Pancreas (tissue), 10 donors: ENCODE measurements at regions not wholly inside any gene's neighbourhood (a gene's known extent, or its start where the extent isn't known, plus 50 kb on each side); places are given as distances from the start of the nearest gene placed in this dataset.

Experiments used
- ATAC-seq, 4 donors: fragments of 200-7000 bp; cut with Tn5 transposase; one replicate each; pipeline versions ENCODE4 v1.8.0 to v1.9.1; 2020; ENCODE audit warnings: mild to moderate bottlenecking in 4 of 4, moderate library complexity in 4 of 4
- DNase-seq, 6 donors: peaks; one replicate each; pipeline ENCODE4 v3.0.0-alpha.2; 2020
- FAIRE-seq: peaks from 2 replicates; lab custom pipeline; 2012; peaks lifted over from hg19 to GRCh38; lab: Jason Lieb, UNC
- H3K27ac ChIP-seq, 4 donors: fragments of 200-600 bp; sonication (generic); 1 replicate in 3 of 4; 2 replicates in 1 of 4; pipeline versions ENCODE4 v1.5.0 to v1.8.0; 2020
- H3K27me3 ChIP-seq, 4 donors: fragments of 200-600 bp; one replicate each; pipeline ENCODE4 v1.8.0; 2021
- H3K36me3 ChIP-seq, 3 donors: fragments of 200-600 bp; sonication (generic) in 1 of 3; one replicate each; pipeline versions ENCODE4 v1.5.0 to v1.8.0; 2020 to 2021
- H3K4me1 ChIP-seq, 3 donors: fragments of 200-600 bp; one replicate each; pipeline ENCODE4 v1.8.0; 2021
- H3K4me3 ChIP-seq, 4 donors: fragments of 200-600 bp; sonication (generic) in 2 of 4; one replicate each; pipeline versions ENCODE4 v1.5.0 to v1.8.0; 2020 to 2021
- H3K9me3 ChIP-seq, 4 donors: fragments of 200-600 bp; one replicate each; pipeline ENCODE4 v1.8.0; 2021
- WGBS, 2 donors: extraction: QIAGEN DNeasy Blood & Tissue Kit; methylation state at CpG; one replicate each; pipeline ENCODE4 v1.1.7; 2013; 5-methylcytosine and 5-hydroxymethylcytosine counted together
- intact Hi-C, 3 donors: fragments of 100-400 bp; cut with DNase I; formaldehyde crosslinking; loops; one replicate each; pipeline versions ENCODE4 v1.11.1 to v1.14.2; 2022
- TF ChIP-seq, protein P1 (sequence below), 4 donors: fragments of 200-600 bp; sonication (generic) in 3 of 4; IDR thresholded peaks; one replicate each; pipeline versions ENCODE4 v1.5.0 to v1.8.0; 2021; ENCODE audit warnings: antibody characterized with exemption in 4 of 4
- donor health status: healthy with polysubstance abuse.
- donor health status: DM: no; HTN: no; CAD: no; lungs with moderate emphysema.
- donor health status: DM: no; HTN: no; CAD: no.
- donor health status: control.
- donor health status: control.
- donor health status: Bipolar disorder and iron deficiency.
- donor health status: DM: yes; HTN: yes; CAD: no.
- donor health status: DM: no; HTN: no; CAD: no.
- donor health status: DM: no; HTN: no; CAD: no.
- donor health status: DM: yes; HTN: yes; CAD: no.

DNA sequence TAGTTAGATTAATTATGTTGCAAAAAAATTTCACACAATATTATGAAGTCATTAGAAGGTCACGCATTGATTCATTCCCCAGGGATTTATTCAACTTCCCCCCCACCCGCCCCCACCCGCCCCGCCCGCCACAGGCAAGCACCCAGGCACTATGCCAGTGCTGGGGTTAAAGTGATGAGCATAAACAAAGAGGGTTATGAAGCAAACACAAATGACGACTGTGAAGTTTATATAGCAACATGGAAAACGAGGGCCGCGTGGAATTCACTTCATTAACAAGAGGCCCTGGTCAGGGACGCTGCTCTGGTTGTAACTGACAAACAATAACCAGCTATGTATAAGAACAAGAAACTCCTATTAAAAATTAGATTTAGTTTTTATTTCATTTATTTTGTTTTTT is 656.5 kb upstream of the COBL start:
- FAIRE-seq, result no peak

DNA sequence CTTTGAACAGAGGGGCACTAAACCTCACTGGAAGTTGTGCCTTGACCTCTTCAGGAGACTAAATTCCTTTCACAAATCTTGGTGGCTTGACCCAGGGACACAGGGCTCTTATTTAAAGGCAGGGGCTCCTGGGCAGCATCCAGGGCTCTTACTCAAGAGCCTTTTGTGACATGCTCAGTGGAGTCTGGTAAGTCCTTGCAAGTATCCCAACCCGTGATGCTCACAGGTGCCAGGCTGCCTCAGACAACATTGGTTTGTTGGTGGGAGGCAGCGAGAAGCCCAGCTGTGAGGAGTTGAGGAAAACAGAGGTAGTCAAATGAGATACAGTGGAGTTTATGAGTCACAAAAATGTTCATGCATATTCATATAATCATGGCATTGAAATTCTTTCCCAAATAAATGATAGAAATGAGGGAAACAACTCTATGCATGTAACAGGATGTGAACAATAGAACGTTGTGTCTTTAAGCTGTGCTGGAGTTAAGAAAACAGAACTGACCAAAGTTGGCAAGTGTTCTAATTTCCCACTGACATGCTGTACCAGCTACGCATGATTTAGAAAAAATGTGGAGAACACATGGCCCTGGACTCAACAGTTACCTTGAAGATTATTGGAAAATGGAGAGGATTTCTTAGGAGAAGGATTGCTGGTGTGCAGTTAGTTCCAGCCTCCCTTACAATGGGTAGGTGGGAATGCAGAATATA is 654.5 kb upstream of the COBL start:
- TF ChIP-seq, protein P1, sequence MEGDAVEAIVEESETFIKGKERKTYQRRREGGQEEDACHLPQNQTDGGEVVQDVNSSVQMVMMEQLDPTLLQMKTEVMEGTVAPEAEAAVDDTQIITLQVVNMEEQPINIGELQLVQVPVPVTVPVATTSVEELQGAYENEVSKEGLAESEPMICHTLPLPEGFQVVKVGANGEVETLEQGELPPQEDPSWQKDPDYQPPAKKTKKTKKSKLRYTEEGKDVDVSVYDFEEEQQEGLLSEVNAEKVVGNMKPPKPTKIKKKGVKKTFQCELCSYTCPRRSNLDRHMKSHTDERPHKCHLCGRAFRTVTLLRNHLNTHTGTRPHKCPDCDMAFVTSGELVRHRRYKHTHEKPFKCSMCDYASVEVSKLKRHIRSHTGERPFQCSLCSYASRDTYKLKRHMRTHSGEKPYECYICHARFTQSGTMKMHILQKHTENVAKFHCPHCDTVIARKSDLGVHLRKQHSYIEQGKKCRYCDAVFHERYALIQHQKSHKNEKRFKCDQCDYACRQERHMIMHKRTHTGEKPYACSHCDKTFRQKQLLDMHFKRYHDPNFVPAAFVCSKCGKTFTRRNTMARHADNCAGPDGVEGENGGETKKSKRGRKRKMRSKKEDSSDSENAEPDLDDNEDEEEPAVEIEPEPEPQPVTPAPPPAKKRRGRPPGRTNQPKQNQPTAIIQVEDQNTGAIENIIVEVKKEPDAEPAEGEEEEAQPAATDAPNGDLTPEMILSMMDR (IDR thresholded peaks at IDR 0.05), result no peak
- H3K36me3 ChIP-seq, result no peaks in the 10 kb centered on the region
- H3K4me3 ChIP-seq, result no peak overlapping the region
- WGBS, 2 donors, result 42 to 54% methylated on average over 4 of the region's 4 CpGs
- FAIRE-seq (no peak), DNase-seq (no peak), ATAC-seq (no peak)
- no peak overlapping the region for H3K27ac ChIP-seq
- H3K27me3 ChIP-seq, result no peaks in the 10 kb centered on the region
- H3K4me1 ChIP-seq, result no peaks in the 10 kb centered on the region
- no peaks in the 10 kb centered on the region for H3K9me3 ChIP-seq
- intact Hi-C loops, result no loop called here

More for the DNA sequence above, 656.5 kb upstream of the COBL start:
- ATAC-seq (no peak), DNase-seq (no peak)
- TF ChIP-seq, protein P1 (IDR thresholded peaks at IDR 0.05), result no peak
- no peaks in the 10 kb centered on the region for H3K36me3 ChIP-seq
- 73 to 78% methylated on average over 10 of the region's 10 CpGs for WGBS, 2 donors
- H3K4me3 ChIP-seq, result no peak overlapping the region
- intact Hi-C loops, result no loop called here
- H3K4me1 ChIP-seq, result no peaks in the 10 kb centered on the region
- no peaks in the 10 kb centered on the region for H3K27me3 ChIP-seq
- H3K9me3 ChIP-seq, result no peaks in the 10 kb centered on the region
- no peak overlapping the region for H3K27ac ChIP-seq

DNA sequence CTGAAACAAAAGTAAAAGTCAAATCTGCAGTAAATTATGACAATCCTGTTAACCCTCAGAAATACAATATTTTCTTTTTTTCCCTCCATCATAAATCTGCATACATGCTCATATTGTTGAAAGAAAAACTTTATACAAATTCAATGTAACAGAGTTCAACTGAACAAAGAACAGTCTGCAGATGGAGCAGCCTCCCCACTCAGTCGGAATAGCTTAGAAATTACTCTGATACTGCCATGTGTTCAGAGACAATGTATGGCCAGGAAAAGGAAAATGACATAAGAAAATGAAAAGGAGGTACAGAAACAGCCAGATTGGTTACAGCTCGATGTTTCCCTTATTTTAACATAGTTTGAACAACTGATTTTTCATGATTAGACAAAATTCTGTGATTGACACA is 651.9 kb upstream of the COBL start:
- TF ChIP-seq, protein P1 (IDR thresholded peaks at IDR 0.05), result no peak
- 42 to 47% methylated on average over 2 of the region's 2 CpGs for WGBS, 2 donors
- Histone ChIP-seq H3K36me3 (no peaks in the 10 kb centered on the region), H3K27ac (no peak overlapping the region), H3K4me1 (no peaks in the 10 kb centered on the region), H3K9me3 (no peaks in the 10 kb centered on the region), H3K4me3 (no peak overlapping the region), H3K27me3 (no peaks in the 10 kb centered on the region)
- FAIRE-seq (no peak), DNase-seq (no peak), ATAC-seq (no peak)
- intact Hi-C loops, result no loop called here

DNA sequence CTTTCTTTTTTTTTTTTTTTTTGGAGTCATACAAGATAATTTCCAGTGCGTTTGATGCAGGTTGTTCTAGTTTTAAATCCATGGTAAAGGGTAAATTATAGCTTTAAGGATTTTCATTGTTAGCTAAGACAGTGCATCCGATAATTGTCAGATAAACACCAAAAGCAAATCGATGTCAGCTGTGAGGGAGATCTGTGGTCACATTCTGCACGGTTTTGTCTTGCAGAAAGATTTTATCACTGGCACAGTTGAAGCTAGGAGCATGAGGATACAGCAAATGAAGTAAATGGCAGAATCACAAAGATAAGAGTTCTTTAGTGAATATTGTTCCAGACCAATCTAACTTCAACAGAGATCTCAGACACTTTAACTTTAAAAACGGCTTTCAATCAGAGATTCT is 648.8 kb upstream of the COBL start:
- no peaks in the 10 kb centered on the region for H3K4me1 ChIP-seq
- DNase-seq (no peak), ATAC-seq (no peak), FAIRE-seq (no peak)
- H3K9me3 ChIP-seq, result no peaks in the 10 kb centered on the region
- no peak overlapping the region for H3K27ac ChIP-seq
- intact Hi-C loops, result no loop called here
- H3K27me3 ChIP-seq, result no peaks in the 10 kb centered on the region
- H3K4me3 ChIP-seq, result no peak overlapping the region
- 11 to 28% methylated on average over 5 of the region's 5 CpGs for WGBS, 2 donors
- TF ChIP-seq, protein P1 (IDR thresholded peaks at IDR 0.05), result no peak
- H3K36me3 ChIP-seq, result no peaks in the 10 kb centered on the region

DNA sequence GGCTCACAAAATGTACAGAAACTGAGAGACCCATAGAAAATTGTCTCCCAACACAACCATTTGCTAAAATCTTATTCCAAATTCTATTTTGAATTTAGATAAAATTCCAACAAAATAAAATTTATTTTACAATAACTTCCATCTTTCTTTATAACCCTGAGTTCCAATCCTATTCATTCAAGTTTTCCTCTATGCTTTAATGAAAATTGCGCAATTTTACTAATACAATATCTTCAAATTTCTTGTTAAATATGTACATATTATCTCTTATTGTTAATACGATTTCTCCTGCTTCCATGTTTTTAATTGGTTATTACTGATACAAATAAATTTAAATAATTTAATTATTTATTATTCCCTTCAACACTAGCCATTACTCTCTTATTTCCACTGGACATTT is 645.2 kb upstream of the COBL start:
- DNase-seq, result no peak
- H3K4me1 ChIP-seq, result no peaks in the 10 kb centered on the region
- FAIRE-seq, result no peak

More for the DNA sequence above, 645.2 kb upstream of the COBL start:
- Histone ChIP-seq H3K27me3 (no peaks in the 10 kb centered on the region), H3K9me3 (no peaks in the 10 kb centered on the region), H3K4me3 (no peak overlapping the region), H3K36me3 (no peaks in the 10 kb centered on the region), H3K27ac (no peak overlapping the region)
- TF ChIP-seq, protein P1 (IDR thresholded peaks at IDR 0.05), result no peak
- intact Hi-C loops, result no loop called here
- 42 to 59% methylated on average over 2 of the region's 2 CpGs for WGBS, 2 donors
- no peak for ATAC-seq
